ENCODE measurements at regions not wholly inside any gene's neighbourhood (a gene's known extent, or its start where the extent isn't known, plus 50 kb on each side); places are given as distances from the start of the nearest gene placed in this dataset.

DNA sequence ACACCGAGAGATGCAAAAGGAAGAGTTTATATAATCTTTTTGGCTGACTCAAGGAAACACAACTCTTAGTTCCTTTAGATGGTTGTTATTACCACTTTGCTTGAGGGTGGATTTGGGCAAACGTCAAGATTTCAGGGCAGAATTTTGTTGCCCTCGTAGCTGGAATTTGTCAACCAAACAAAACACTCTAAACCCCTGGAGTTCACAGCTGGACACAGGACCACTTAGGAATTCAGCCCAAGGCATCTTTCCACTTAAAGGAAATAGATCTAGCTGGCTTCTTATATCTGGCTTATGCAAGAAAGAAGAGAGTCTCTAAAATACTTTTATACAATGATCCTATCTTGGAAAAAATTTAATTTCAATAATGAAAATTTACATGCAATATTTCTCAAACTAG, 237.8 kb upstream of the LRIG3 start:
- TF ChIP-seq, protein P1, sequence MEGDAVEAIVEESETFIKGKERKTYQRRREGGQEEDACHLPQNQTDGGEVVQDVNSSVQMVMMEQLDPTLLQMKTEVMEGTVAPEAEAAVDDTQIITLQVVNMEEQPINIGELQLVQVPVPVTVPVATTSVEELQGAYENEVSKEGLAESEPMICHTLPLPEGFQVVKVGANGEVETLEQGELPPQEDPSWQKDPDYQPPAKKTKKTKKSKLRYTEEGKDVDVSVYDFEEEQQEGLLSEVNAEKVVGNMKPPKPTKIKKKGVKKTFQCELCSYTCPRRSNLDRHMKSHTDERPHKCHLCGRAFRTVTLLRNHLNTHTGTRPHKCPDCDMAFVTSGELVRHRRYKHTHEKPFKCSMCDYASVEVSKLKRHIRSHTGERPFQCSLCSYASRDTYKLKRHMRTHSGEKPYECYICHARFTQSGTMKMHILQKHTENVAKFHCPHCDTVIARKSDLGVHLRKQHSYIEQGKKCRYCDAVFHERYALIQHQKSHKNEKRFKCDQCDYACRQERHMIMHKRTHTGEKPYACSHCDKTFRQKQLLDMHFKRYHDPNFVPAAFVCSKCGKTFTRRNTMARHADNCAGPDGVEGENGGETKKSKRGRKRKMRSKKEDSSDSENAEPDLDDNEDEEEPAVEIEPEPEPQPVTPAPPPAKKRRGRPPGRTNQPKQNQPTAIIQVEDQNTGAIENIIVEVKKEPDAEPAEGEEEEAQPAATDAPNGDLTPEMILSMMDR (IDR thresholded peaks at IDR 0.05) = no peak
- no peak for TF ChIP-seq POLR2A (IDR thresholded peaks at IDR 0.05)

All from Peyer's patch (tissue), 4 donors.